ENCODE measurements at regions not wholly inside any gene's neighbourhood (a gene's known extent, or its start where the extent isn't known, plus 50 kb on each side); places are given as distances from the start of the nearest gene placed in this dataset.

- DNase-seq: no peak
Measured at GRCh38 chr6:140070846-140071473, 696.5 kb upstream of the CITED2 start.

- no peak for DNase-seq
Measured at GRCh38 chr6:140069576-140069975, 695.1 kb upstream of the CITED2 start.

- DNase-seq: no peak
Measured at GRCh38 chr6:140068801-140069200, 694.4 kb upstream of the CITED2 start.

- no peak for DNase-seq
Measured at GRCh38 chr6:140064366-140064765, 689.9 kb upstream of the CITED2 start.

GRCh38 chr6:140063021-140063399 is 688.6 kb upstream of the CITED2 start:
- DNase-seq: no peak

GRCh38 chr6:140062043-140063020 is 687.9 kb upstream of the CITED2 start:
- DNase-seq: no peak

GRCh38 chr6:140061110-140062042 is 686.9 kb upstream of the CITED2 start:
- no peak for DNase-seq

- DNase-seq: no peak
Measured at GRCh38 chr6:140059947-140060346, 685.5 kb upstream of the CITED2 start.

GRCh38 chr6:140058863-140059262 is 684.4 kb upstream of the CITED2 start:
- DNase-seq: no peak

- DNase-seq: no peak
Measured at GRCh38 chr6:140052736-140053729, 678.6 kb upstream of the CITED2 start.

GRCh38 chr6:140051521-140052512 is 677.4 kb upstream of the CITED2 start:
- no peak for DNase-seq

GRCh38 chr6:140050101-140050995 is 675.9 kb upstream of the CITED2 start:
- DNase-seq: no peak

- DNase-seq: no peak
Measured at GRCh38 chr6:140049251-140049650, 674.8 kb upstream of the CITED2 start.

GRCh38 chr6:140048202-140048790 is 673.8 kb upstream of the CITED2 start:
- no peak for DNase-seq

- DNase-seq: no peak
Measured at GRCh38 chr6:140047321-140047720, 672.9 kb upstream of the CITED2 start.

GRCh38 chr6:140046016-140046632 is 671.7 kb upstream of the CITED2 start:
- DNase-seq: no peak

- no peak for DNase-seq
Measured at GRCh38 chr6:140045116-140045515, 670.7 kb upstream of the CITED2 start.

GRCh38 chr6:140044626-140045025 is 670.2 kb upstream of the CITED2 start:
- no peak for DNase-seq
